Body of pancreas (tissue), 4 donors: ENCODE measurements at regions not wholly inside any gene's neighbourhood (a gene's known extent, or its start where the extent isn't known, plus 50 kb on each side); places are given as distances from the start of the nearest gene placed in this dataset.

Experiments used
- ATAC-seq: fragments of 150-250 bp; one replicate; pipeline ENCODE4 v1.9.1; 2016
- DNase-seq, 4 donors: peaks; one replicate each; pipeline ENCODE4 v3.0.0-alpha.2; 2019
- H3K27ac ChIP-seq, 4 donors: fragments of 200-600 bp; sonication (generic); 1 replicate in 3 of 4; 2 replicates in 1 of 4; pipeline versions ENCODE4 v1.5.1 to v1.6.1; 2016 to 2019; ENCODE audit warnings: mild to moderate bottlenecking in 1 of 4, mixed read lengths in 1 of 4, moderate library complexity in 1 of 4
- H3K27me3 ChIP-seq, 2 donors: fragments of 200-600 bp; sonication (generic); one replicate each; pipeline ENCODE4 v1.6.0; 2016; ENCODE audit warnings: mild to moderate bottlenecking in 1 of 2
- H3K36me3 ChIP-seq, 2 donors: fragments of 200-600 bp; sonication (generic); replicated peaks in 1 of 2; 2 replicates each; pipeline ENCODE4 v1.5.1; 2016; ENCODE audit warnings: low read depth in 2 of 2; ENCODE audit not compliant: insufficient read depth in 1 of 2
- H3K4me1 ChIP-seq: fragments of 200-600 bp; sonication (generic); one replicate; pipeline ENCODE4 v1.6.0; 2016
- H3K4me3 ChIP-seq, 2 donors: fragments of 200-600 bp; sonication (generic); 1 replicate in 1 of 2; 2 replicates in 1 of 2; pipeline ENCODE4 v1.5.1; 2016 to 2019
- H3K9me3 ChIP-seq, 3 donors: fragments of 200-600 bp; sonication (generic); 1 replicate in 2 of 3; 2 replicates in 1 of 3; pipeline ENCODE4 v1.5.1; 2016
- POLR2A ChIP-seq, 3 donors: fragments of 450-650 bp; IDR thresholded peaks; one replicate each; pipeline ENCODE4 v1.6.1; 2016; ENCODE audit warnings: antibody characterized with exemption in 3 of 3, mild to moderate bottlenecking in 2 of 3
- WGBS, 2 donors: methylation state at CpG; one replicate each; pipeline ENCODE4 v1.1.5; 2017; 5-methylcytosine and 5-hydroxymethylcytosine counted together
- intact Hi-C: fragments of 100-400 bp; cut with DNase I; formaldehyde crosslinking; loops from one replicate; pipeline ENCODE4 v1.15.1; 2023
- TF ChIP-seq, protein P1 (sequence below), 7 experiments: fragments of 450-650 bp in 4 of 7; fragments of 200-600 bp in 3 of 7; sonication (generic) in 3 of 7; IDR thresholded peaks; one replicate each; pipeline ENCODE4 v1.5.1; 2016 to 2019; ENCODE audit warnings: antibody characterized with exemption in 7 of 7

DNA sequence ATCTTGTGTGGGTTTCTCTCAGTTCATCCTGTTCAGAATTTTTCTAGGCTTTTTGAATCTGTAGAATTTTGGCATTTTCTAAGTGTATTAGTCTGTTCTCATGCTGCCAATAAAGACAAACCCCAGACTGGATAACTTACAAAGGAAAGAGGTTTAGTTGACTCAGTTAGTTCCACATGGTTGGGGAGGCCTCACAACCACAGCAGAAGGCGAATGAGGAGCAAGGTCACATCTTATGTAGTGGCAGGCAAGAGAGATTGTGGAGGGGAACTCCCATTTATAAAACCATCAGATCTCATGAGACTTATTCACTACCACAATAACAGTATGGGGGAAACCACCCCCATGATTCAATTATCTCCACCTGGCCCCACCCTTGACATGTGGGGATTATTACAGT lies 199.2 kb downstream of the ST6GAL2 start:
- Histone ChIP-seq H3K36me3 (no peaks in the 10 kb centered on the region), H3K4me3 (no peak overlapping the region), H3K9me3 (peaks cover 0 to 5% (median 0%) of the 10 kb centered on the region in 3 donors), H3K27ac (no peak overlapping the region), H3K4me1 (no peaks in the 10 kb centered on the region), H3K27me3 (no peaks in the 10 kb centered on the region)
- DNase-seq = no peak
- intact Hi-C loops = no loop called here
- no peak for ATAC-seq
- 71 to 83% methylated on average over 1 of the region's 1 CpG for WGBS, 2 donors
- no peak for TF ChIP-seq POLR2A (IDR thresholded peaks at IDR 0.05)
- TF ChIP-seq, protein P1, sequence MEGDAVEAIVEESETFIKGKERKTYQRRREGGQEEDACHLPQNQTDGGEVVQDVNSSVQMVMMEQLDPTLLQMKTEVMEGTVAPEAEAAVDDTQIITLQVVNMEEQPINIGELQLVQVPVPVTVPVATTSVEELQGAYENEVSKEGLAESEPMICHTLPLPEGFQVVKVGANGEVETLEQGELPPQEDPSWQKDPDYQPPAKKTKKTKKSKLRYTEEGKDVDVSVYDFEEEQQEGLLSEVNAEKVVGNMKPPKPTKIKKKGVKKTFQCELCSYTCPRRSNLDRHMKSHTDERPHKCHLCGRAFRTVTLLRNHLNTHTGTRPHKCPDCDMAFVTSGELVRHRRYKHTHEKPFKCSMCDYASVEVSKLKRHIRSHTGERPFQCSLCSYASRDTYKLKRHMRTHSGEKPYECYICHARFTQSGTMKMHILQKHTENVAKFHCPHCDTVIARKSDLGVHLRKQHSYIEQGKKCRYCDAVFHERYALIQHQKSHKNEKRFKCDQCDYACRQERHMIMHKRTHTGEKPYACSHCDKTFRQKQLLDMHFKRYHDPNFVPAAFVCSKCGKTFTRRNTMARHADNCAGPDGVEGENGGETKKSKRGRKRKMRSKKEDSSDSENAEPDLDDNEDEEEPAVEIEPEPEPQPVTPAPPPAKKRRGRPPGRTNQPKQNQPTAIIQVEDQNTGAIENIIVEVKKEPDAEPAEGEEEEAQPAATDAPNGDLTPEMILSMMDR (IDR thresholded peaks at IDR 0.05) = no peak

DNA sequence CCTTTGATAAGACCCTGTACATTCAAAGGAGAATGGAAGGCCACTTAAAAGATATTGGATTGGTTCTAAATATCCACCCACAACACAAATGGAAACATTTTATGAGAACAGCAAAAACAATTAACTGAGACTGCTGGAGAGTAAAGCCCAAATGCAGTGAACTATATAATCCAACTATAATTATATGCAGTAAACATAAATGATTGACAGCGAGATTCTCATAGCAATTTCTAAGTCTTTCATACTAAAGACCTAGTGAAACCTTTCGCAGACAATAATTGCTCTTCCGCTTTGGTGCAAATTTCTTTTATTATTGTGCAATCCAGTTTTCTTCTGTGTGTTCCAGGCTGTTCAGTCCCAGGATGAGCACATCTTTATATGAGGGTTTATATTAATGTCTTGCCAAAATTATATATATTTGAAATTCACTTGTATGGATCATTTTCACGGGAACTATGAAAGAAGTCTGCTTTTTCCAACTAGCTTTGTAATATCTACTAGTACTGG lies 190.9 kb downstream of the ST6GAL2 start:
- no peak for ATAC-seq
- 82 to 85% methylated on average over 4 of the region's 4 CpGs for WGBS, 2 donors
- no peak for DNase-seq
- H3K27me3 ChIP-seq = no peaks in the 10 kb centered on the region
- TF ChIP-seq, protein P1 (IDR thresholded peaks at IDR 0.05) = no peak
- TF ChIP-seq POLR2A (IDR thresholded peaks at IDR 0.05) = no peak
- no peak overlapping the region for H3K4me3 ChIP-seq
- intact Hi-C loops = no loop called here
- H3K36me3 ChIP-seq = no peaks in the 10 kb centered on the region
- no peaks in the 10 kb centered on the region for H3K4me1 ChIP-seq
- no peaks in the 10 kb centered on the region for H3K9me3 ChIP-seq
- H3K27ac ChIP-seq = no peak overlapping the region

DNA sequence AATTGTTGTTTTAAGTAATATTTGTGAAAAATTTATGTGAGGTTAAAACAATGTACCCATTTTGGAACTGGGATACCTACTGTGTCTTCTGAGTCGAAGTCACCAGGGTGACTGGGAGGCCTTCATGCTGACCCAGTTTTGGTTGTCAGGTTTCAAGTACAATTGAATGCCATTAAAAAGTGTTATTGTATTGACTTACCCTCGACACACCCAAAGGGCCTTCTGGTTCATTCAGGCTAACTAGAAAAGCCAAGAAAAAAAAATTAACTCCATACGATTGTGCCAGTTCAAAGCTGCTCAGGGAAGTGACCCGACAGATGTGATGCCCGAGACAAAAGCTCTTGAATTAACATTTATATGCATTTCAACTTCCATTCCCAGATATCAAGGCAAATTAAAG lies 190.0 kb downstream of the ST6GAL2 start:
- Histone ChIP-seq H3K27me3 (no peaks in the 10 kb centered on the region), H3K9me3 (no peaks in the 10 kb centered on the region), H3K36me3 (no peaks in the 10 kb centered on the region), H3K4me1 (no peaks in the 10 kb centered on the region), H3K4me3 (no peak overlapping the region), H3K27ac (no peak overlapping the region)
- DNase-seq = no peak
- 68% methylated on average over 5 of the region's 5 CpGs for WGBS, 2 donors
- intact Hi-C loops = no loop called here
- TF ChIP-seq POLR2A (IDR thresholded peaks at IDR 0.05) = no peak
- TF ChIP-seq, protein P1 (IDR thresholded peaks at IDR 0.05) = no peak
- ATAC-seq = no peak

DNA sequence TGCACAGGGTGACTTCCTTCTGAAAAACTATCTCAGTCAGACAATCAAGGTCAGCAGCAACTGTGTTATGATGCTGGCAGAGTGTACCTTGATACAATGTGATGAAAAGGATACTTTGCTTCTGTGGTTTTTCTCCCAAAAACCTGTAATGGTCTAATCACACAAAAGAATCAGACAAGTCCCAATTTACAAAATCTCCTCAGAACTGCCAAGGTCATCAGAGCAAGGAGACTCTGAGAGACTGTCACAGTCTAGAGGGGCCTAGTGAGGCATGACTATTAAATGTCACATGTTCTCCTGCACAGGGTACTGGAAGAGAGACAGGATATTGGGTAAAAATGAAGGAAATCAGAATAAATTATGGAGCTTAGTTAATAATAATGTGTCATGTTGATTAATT lies 185.4 kb downstream of the ST6GAL2 start:
- intact Hi-C loops = no loop called here
- DNase-seq (no peak), ATAC-seq (no peak)
- Histone ChIP-seq H3K27ac (no peak overlapping the region), H3K36me3 (no peaks in the 10 kb centered on the region), H3K4me1 (no peaks in the 10 kb centered on the region), H3K27me3 (no peaks in the 10 kb centered on the region), H3K9me3 (no peaks in the 10 kb centered on the region), H3K4me3 (no peak overlapping the region)
- TF ChIP-seq POLR2A (IDR thresholded peaks at IDR 0.05) = no peak
- TF ChIP-seq, protein P1 (IDR thresholded peaks at IDR 0.05) = no peak

DNA sequence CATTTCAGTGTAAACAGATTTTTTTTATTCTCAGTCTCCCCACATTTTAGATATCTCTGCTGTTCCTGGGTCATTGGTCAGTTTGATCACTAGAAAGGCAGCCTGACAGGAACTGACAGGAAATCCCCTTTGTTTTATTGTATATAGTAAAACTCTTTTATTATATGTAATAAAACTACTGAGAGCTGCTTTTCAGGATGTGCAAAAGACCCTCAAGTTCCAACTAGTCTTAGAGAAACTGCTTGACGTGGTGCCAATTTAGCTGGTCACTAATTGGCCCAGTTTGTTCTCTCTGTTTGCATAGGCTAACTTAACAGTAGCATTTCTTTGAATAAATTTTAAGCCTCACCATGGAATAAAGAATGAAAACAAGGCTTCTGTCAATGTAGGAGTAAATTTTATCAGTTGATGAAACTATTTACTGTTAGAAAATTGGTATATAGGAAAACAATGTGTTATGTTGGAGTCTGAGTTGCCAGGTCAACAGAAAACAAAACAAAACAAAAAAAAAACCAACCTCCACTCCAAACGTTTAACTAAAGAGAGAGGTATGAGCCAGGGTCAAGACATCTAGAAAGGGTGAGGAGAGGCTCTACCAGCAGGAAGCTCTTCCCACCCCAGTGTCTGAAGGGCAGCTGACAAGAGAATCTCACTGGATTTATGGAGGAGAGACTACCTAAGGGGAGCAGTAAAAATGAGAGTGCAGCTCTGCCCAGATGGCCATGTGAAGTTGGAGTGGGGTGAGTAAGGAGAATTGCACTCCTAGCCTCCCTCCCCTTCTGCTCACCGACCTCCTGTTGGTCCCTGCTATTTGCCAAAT lies 184.6 kb downstream of the ST6GAL2 start:
- intact Hi-C loops = no loop called here
- 29 to 45% methylated on average over 3 of the region's 3 CpGs for WGBS, 2 donors
- Histone ChIP-seq H3K27me3 (no peaks in the 10 kb centered on the region), H3K27ac (no peak overlapping the region), H3K4me3 (no peak overlapping the region), H3K9me3 (no peaks in the 10 kb centered on the region), H3K36me3 (no peaks in the 10 kb centered on the region), H3K4me1 (no peaks in the 10 kb centered on the region)
- TF ChIP-seq, protein P1 (IDR thresholded peaks at IDR 0.05) = no peak
- TF ChIP-seq POLR2A (IDR thresholded peaks at IDR 0.05) = no peak
- no peak for ATAC-seq
- DNase-seq = no peak
